Calu3 (cell line): ENCODE measurements at regions not wholly inside any gene's neighbourhood (a gene's known extent, or its start where the extent isn't known, plus 50 kb on each side); places are given as distances from the start of the nearest gene placed in this dataset.

Source experiments
- BruUV-seq: library from RNA; stranded (reverse); fragments of 400-500 nt; replicated peaks from 2 replicates; lab custom pipeline; 2021; lab: Mats Ljungman, UMichigan
- CTCF ChIA-PET: fragments of 300-600 bp; sonication (Branson Sonifier 250); formaldehyde crosslinking; loops from one replicate; lab custom pipeline; 2022; ENCODE audit warnings: antibody characterized with exemption; lab: Charles Lee
- DNase-seq: peaks from one replicate; pipeline ENCODE4 v3.0.0; 2022
- H3K27ac Mint-ChIP-seq: one replicate; pipeline ENCODE4 v1.8.0; 2022; ENCODE audit warnings: mixed read lengths; ENCODE audit not compliant: unreplicated experiment
- H3K27me3 Mint-ChIP-seq: one replicate; pipeline ENCODE4 v1.8.0; 2022; ENCODE audit warnings: mixed read lengths; ENCODE audit not compliant: unreplicated experiment
- H3K36me3 Mint-ChIP-seq: one replicate; pipeline ENCODE4 v1.8.0; 2022; ENCODE audit warnings: mild to moderate bottlenecking, moderate library complexity, mixed read lengths; ENCODE audit not compliant: insufficient read depth, unreplicated experiment
- H3K4me1 Mint-ChIP-seq: one replicate; pipeline ENCODE4 v1.8.0; 2022; ENCODE audit warnings: mild to moderate bottlenecking, low read depth, mixed read lengths; ENCODE audit not compliant: unreplicated experiment
- H3K4me3 Mint-ChIP-seq: one replicate; pipeline ENCODE4 v1.8.0; 2022; ENCODE audit warnings: mild to moderate bottlenecking, low read depth, moderate library complexity, mixed read lengths; ENCODE audit not compliant: unreplicated experiment
- H3K9me3 Mint-ChIP-seq: one replicate; pipeline ENCODE4 v1.8.0; 2022; ENCODE audit warnings: low read depth, mixed read lengths; ENCODE audit not compliant: unreplicated experiment
- intact Hi-C: fragments of 100-400 bp; cut with micrococcal nuclease; formaldehyde crosslinking; loops from one replicate; pipeline ENCODE4 v1.10.0; 2022; ENCODE audit not compliant: unreplicated experiment
- TF ChIP-seq, protein P1 (sequence below): fragments of 200-600 bp; IDR thresholded peaks from one replicate; pipeline ENCODE4 v1.8.0; 2022; ENCODE audit warnings: antibody characterized with exemption; ENCODE audit not compliant: unreplicated experiment

DNA sequence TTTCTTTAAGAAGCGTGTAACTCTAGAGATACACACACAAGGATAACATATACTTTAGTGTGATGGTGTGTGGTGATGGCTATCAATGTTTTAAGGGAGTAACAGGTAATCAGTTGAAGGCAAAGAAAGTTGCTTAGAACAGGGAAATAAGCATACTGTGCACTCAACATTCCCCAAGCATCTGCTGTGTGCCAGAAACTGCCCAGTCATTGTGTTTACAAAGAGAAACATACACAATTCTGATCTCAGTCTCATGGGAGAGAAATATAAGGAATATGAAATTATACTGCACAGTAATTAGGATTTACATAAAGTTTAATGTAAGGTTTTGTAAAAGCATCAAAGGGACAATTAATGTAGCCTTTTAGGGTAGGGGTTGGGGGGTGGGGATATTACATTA, 224.1 kb upstream of the TYRP1 start:
- TF ChIP-seq, protein P1, sequence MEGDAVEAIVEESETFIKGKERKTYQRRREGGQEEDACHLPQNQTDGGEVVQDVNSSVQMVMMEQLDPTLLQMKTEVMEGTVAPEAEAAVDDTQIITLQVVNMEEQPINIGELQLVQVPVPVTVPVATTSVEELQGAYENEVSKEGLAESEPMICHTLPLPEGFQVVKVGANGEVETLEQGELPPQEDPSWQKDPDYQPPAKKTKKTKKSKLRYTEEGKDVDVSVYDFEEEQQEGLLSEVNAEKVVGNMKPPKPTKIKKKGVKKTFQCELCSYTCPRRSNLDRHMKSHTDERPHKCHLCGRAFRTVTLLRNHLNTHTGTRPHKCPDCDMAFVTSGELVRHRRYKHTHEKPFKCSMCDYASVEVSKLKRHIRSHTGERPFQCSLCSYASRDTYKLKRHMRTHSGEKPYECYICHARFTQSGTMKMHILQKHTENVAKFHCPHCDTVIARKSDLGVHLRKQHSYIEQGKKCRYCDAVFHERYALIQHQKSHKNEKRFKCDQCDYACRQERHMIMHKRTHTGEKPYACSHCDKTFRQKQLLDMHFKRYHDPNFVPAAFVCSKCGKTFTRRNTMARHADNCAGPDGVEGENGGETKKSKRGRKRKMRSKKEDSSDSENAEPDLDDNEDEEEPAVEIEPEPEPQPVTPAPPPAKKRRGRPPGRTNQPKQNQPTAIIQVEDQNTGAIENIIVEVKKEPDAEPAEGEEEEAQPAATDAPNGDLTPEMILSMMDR: no peak
- BruUV-seq: no TSS peak
- Mint-ChIP-seq H3K4me1 (no peaks in the 10 kb centered on the region), H3K27ac (no peak overlapping the region), H3K9me3 (peaks cover 3% of the 10 kb centered on the region), H3K36me3 (no peaks in the 10 kb centered on the region), H3K4me3 (no peak overlapping the region), H3K27me3 (no peaks in the 10 kb centered on the region)
- DNase-seq: no peak
- CTCF ChIA-PET: no interaction called here
- intact Hi-C loops: no loop called here

DNA sequence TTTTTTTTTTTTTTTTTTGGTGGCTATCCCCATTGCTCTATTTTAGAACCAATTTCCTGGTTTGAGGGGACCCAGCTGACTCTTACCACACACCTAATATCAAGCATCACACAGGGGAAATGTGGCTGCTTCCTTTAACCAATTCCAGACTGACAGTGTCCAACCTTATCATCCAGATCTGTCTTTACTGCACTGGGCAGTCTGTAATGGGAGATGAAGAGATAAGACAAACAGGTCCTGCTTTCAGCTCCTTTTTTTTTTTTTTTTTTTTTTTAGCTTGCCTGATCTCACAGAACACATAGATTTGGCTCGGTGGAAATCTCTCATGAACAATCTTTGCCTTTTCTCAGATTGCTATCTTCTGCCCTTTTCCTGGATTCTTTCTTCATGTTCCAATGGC, 198.8 kb upstream of the TYRP1 start:
- H3K4me3 Mint-ChIP-seq: no peak overlapping the region
- no peaks in the 10 kb centered on the region for H3K4me1 Mint-ChIP-seq
- no peaks in the 10 kb centered on the region for H3K27me3 Mint-ChIP-seq
- BruUV-seq: no TSS peak
- TF ChIP-seq, protein P1: no peak
- CTCF ChIA-PET: interaction anchor here (0.7 kb wide), 2 partner anchors 70 to 650 kb away, joined by 6 to 17 read pairs; no protein-coding TSS in a partner anchor
- no peaks in the 10 kb centered on the region for H3K9me3 Mint-ChIP-seq
- no peak overlapping the region for H3K27ac Mint-ChIP-seq
- intact Hi-C loops: no loop called here
- H3K36me3 Mint-ChIP-seq: no peaks in the 10 kb centered on the region
- DNase-seq: no peak

DNA sequence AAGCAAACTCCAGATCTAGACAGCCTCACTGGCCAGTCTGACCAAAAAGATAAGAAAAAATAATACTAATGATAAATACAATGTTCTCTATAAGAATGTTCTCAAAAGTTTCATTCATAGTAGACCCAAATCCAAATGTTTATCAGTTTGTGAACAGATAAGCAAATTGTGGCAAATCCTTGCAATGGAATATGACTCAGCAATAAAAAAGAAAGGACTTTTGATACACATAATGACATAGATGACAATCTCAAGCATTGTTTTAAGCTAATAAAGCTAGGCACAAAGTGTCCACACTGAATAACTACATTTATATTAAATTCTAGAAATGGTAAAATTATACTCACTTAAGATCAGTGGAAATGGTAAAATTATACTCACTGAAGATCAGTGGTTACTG, 195.4 kb upstream of the TYRP1 start:
- TF ChIP-seq, protein P1: no peak
- Mint-ChIP-seq H3K36me3 (no peaks in the 10 kb centered on the region), H3K27ac (no peak overlapping the region), H3K27me3 (no peaks in the 10 kb centered on the region), H3K4me3 (no peak overlapping the region), H3K4me1 (no peaks in the 10 kb centered on the region), H3K9me3 (no peaks in the 10 kb centered on the region)
- intact Hi-C loops: no loop called here
- CTCF ChIA-PET: no interaction called here
- DNase-seq: no peak
- BruUV-seq: no TSS peak

DNA sequence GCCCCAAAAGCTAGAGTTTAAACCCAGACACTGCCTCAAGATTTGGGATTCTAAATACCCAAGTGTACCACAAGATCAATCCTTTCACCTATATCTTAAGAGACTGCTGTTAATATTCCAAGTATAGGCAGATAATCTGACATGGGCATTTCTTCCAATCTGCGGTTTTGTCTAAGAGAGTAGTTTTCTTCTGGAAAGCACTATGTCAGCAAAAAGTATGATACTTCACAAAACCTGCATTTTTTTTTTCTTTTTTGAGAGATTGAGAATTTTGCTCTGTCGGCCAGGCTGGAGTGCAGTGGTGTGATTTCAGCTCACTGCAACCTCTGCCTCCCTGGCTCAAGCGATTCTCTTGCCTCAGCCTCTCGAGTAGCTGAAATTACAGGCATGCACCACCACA, 190.7 kb upstream of the TYRP1 start:
- CTCF ChIA-PET: no interaction called here

More for the DNA sequence above, 190.7 kb upstream of the TYRP1 start:
- H3K36me3 Mint-ChIP-seq: no peaks in the 10 kb centered on the region
- no peaks in the 10 kb centered on the region for H3K4me1 Mint-ChIP-seq
- no peaks in the 10 kb centered on the region for H3K27me3 Mint-ChIP-seq
- TF ChIP-seq, protein P1: no peak
- no peak overlapping the region for H3K4me3 Mint-ChIP-seq
- H3K27ac Mint-ChIP-seq: no peak overlapping the region
- DNase-seq: no peak
- H3K9me3 Mint-ChIP-seq: no peaks in the 10 kb centered on the region
- intact Hi-C loops: no loop called here
- BruUV-seq: no TSS peak
